SU-DHL-6 (cell line): ENCODE measurements at regions not wholly inside any gene's neighbourhood (a gene's known extent, or its start where the extent isn't known, plus 50 kb on each side); places are given as distances from the start of the nearest gene placed in this dataset.
"Not testable (repeated sequence)": the region's sequence is repeated elsewhere in the genome, so short reads cannot be mapped to it uniquely, and the experiment has no call there.

Source experiments
- H2AFZ ChIP-seq: fragments of 200-600 bp; sonication (generic); 2 replicates; pipeline ENCODE4 v1.6.1; 2014; ENCODE audit warnings: low read depth, mild to moderate bottlenecking, moderate library complexity, mixed read lengths, antibody characterized with exemption, low read length; ENCODE audit not compliant: severe bottlenecking
- H3F3A ChIP-seq: fragments of 200-600 bp; shearing (Covaris generic); 2 replicates; pipeline ENCODE4 v1.6.0; 2016; ENCODE audit warnings: antibody characterized with exemption, mild to moderate bottlenecking; ENCODE audit not compliant: insufficient read depth
- H3K27ac ChIP-seq: fragments of 200-600 bp; sonication (generic); 2 replicates; pipeline ENCODE4 v1.5.1; 2016; ENCODE audit warnings: low read depth, mild to moderate bottlenecking, low read length, moderate library complexity, mixed read lengths
- H3K27me3 ChIP-seq: fragments of 200-600 bp; sonication (generic), shearing (Covaris generic); 2 replicates; pipeline ENCODE4 v1.6.0; 2014; ENCODE audit warnings: mild to moderate bottlenecking, low read length
- H3K36me3 ChIP-seq: fragments of 200-600 bp; sonication (generic); 2 replicates; pipeline ENCODE4 v1.6.1; 2014; ENCODE audit warnings: mild to moderate bottlenecking, low read length, mixed read lengths
- H3K4me2 ChIP-seq: fragments of 300-600, 200-600 bp; shearing (Covaris generic), sonication (generic); 2 replicates; pipeline ENCODE4 v1.6.0; 2014; ENCODE audit warnings: low read length, low read depth, mild to moderate bottlenecking; ENCODE audit not compliant: poor library complexity, severe bottlenecking
- H3K4me3 ChIP-seq: fragments of 200-600 bp; sonication (generic); 2 replicates; pipeline ENCODE4 v1.5.1; 2014; ENCODE audit warnings: antibody characterized with exemption, low read length, mild to moderate bottlenecking, mixed read lengths; ENCODE audit not compliant: insufficient read depth, poor library complexity, severe bottlenecking
- H3K79me2 ChIP-seq: fragments of 200-600 bp; sonication (generic); 2 replicates; pipeline ENCODE4 v1.6.1; 2014; ENCODE audit warnings: mild to moderate bottlenecking, low read length, moderate library complexity; ENCODE audit not compliant: insufficient read depth
- H3K9ac ChIP-seq: fragments of 200-600 bp; sonication (generic); 2 replicates; pipeline ENCODE4 v1.7.0; 2014; ENCODE audit warnings: mild to moderate bottlenecking, low read length
- H3K9me2 ChIP-seq: fragments of 200-600 bp; sonication (generic); replicated peaks from 2 replicates; pipeline ENCODE4 v1.6.1; 2014; ENCODE audit warnings: low read length; ENCODE audit not compliant: insufficient read depth
- H3K9me3 ChIP-seq: fragments of 200-600 bp; sonication (generic); 2 replicates; pipeline ENCODE4 v1.6.1; 2014; ENCODE audit warnings: low read length, mixed read lengths; ENCODE audit not compliant: insufficient read depth
- H4K20me1 ChIP-seq: fragments of 200-600 bp; sonication (generic); 2 replicates; pipeline ENCODE4 v1.6.1; 2014; ENCODE audit warnings: low read depth, mild to moderate bottlenecking, antibody characterized with exemption, low read length, moderate library complexity, mixed read lengths
- EZH2phosphoT487 ChIP-seq: fragments of 200-600 bp; sonication (generic), shearing (Covaris generic); conservative IDR thresholded peaks from 2 replicates; pipeline ENCODE4 v1.6.1; 2018; ENCODE audit warnings: mild to moderate bottlenecking, antibody characterized with exemption, low read length, moderate library complexity, mixed read lengths
- TF ChIP-seq, protein P1 (sequence below): fragments of 200-600 bp; sonication (generic); IDR thresholded peaks from one replicate; pipeline ENCODE4 v1.5.1; 2017; ENCODE audit warnings: antibody characterized with exemption, mild to moderate bottlenecking, low read length, moderate library complexity; ENCODE audit not compliant: insufficient read depth, poor library complexity, severe bottlenecking

DNA sequence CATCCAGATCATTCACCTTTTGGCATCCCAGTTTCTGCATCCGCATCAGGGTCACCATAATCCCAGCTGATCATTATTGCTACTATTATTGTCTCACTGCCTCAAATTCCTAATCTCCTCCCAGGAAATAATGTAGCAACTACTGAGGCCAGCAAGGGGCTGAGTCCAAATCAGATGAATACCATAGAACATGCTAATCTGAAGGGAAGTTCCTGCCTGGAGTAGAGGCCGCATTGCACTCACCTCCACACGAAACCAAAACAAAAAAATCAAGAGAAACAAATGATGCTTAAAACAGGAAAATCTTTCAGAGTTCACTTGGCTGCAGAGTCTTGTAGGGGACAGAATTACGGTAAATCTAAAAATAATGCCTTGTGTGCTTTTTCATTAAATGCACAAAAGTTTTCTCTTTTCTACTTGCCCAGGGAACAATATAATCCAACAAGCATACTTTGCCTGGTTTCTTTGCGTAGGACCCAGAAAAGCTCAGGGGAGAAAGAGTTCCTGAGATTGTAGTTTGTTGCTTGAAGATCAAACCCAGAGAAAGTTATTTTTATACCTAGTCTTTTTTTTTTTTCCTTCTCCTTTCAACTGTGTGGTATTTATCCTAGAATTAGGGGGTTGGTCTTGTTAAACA, 87.7 kb upstream of the KLF4 start:
- Histone ChIP-seq H3K27ac (no peak overlapping the region), H3K9me3 (no peaks in the 10 kb centered on the region), H3K4me3 (no peak overlapping the region), H3K79me2 (no peaks in the 10 kb centered on the region), H3K9ac (no peak overlapping the region), H3K9me2 (no peaks in the 10 kb centered on the region), H3F3A (no peaks in the 10 kb centered on the region), H4K20me1 (no peaks in the 10 kb centered on the region), H3K36me3 (no peaks in the 10 kb centered on the region), H2AFZ (no peak overlapping the region), H3K4me2 (no peak overlapping the region), H3K27me3 (no peaks in the 10 kb centered on the region)
- no peak for TF ChIP-seq EZH2phosphoT487
- TF ChIP-seq, protein P1, sequence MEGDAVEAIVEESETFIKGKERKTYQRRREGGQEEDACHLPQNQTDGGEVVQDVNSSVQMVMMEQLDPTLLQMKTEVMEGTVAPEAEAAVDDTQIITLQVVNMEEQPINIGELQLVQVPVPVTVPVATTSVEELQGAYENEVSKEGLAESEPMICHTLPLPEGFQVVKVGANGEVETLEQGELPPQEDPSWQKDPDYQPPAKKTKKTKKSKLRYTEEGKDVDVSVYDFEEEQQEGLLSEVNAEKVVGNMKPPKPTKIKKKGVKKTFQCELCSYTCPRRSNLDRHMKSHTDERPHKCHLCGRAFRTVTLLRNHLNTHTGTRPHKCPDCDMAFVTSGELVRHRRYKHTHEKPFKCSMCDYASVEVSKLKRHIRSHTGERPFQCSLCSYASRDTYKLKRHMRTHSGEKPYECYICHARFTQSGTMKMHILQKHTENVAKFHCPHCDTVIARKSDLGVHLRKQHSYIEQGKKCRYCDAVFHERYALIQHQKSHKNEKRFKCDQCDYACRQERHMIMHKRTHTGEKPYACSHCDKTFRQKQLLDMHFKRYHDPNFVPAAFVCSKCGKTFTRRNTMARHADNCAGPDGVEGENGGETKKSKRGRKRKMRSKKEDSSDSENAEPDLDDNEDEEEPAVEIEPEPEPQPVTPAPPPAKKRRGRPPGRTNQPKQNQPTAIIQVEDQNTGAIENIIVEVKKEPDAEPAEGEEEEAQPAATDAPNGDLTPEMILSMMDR = no peak

DNA sequence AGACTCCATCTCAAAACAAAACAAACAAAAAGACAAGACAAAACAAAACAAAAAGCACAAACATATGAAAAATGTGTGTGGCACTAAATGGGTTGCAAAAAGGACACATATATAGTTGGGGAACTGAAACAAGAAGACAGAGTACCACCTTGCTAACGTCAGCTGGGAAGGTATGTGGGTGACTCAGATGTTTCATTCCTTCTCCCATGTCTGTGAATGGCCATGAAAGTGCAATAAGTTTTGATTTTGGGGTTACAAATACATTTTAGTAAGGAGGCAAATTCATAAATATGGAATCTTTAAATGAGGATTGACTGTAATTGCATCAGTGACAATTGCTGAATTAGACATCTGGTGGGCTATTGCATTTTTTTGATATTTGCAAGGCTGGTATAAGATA, 81.6 kb upstream of the KLF4 start:
- no peaks in the 10 kb centered on the region for H3K9me3 ChIP-seq
- no peaks in the 10 kb centered on the region for H3K79me2 ChIP-seq
- no peak overlapping the region for H3K27ac ChIP-seq
- H3F3A ChIP-seq = no peaks in the 10 kb centered on the region
- TF ChIP-seq, protein P1 = no peak
- no peak overlapping the region for H3K4me3 ChIP-seq
- H3K9ac ChIP-seq = no peak overlapping the region
- H2AFZ ChIP-seq = no peak overlapping the region
- H3K36me3 ChIP-seq = no peaks in the 10 kb centered on the region
- no peak overlapping the region for H3K4me2 ChIP-seq
- no peaks in the 10 kb centered on the region for H4K20me1 ChIP-seq
- no peaks in the 10 kb centered on the region for H3K9me2 ChIP-seq
- H3K27me3 ChIP-seq = no peaks in the 10 kb centered on the region

GRCh38 chr9:107569174-107569573, 79.6 kb upstream of the KLF4 start:
- no peaks in the 10 kb centered on the region for H3K36me3 ChIP-seq
- no peaks in the 10 kb centered on the region for H3F3A ChIP-seq
- H3K9me3 ChIP-seq = no peaks in the 10 kb centered on the region
- no peak overlapping the region for H3K27ac ChIP-seq
- H3K4me2 ChIP-seq = no peak overlapping the region
- H3K27me3 ChIP-seq = no peaks in the 10 kb centered on the region
- H3K79me2 ChIP-seq = no peaks in the 10 kb centered on the region
- H4K20me1 ChIP-seq = no peaks in the 10 kb centered on the region
- no peak overlapping the region for H3K4me3 ChIP-seq
- no peak overlapping the region for H3K9ac ChIP-seq
- H2AFZ ChIP-seq = no peak overlapping the region
- TF ChIP-seq, protein P1 = no peak
- no peak for TF ChIP-seq EZH2phosphoT487
- H3K9me2 ChIP-seq = no peaks in the 10 kb centered on the region

GRCh38 chr9:107568406-107568805, 78.8 kb upstream of the KLF4 start:
- not testable (repeated sequence) for H3K9ac ChIP-seq, H3K9me2 ChIP-seq, H3K9me3 ChIP-seq, H3K27ac ChIP-seq, H3K79me2 ChIP-seq, H3K27me3 ChIP-seq, H3F3A ChIP-seq, H4K20me1 ChIP-seq, H2AFZ ChIP-seq, H3K4me3 ChIP-seq, H3K4me2 ChIP-seq, H3K36me3 ChIP-seq
